K562 (cell line): ENCODE measurements at regions not wholly inside any gene's neighbourhood (a gene's known extent, or its start where the extent isn't known, plus 50 kb on each side); places are given as distances from the start of the nearest gene placed in this dataset.

Experiments used
- ARID3B ChIP-seq: fragments of 250-450 bp; sonication (Bioruptor Pico); IDR thresholded peaks from 2 replicates; pipeline ENCODE4 v1.4.0; 2020; ENCODE audit warnings: borderline replicate concordance
- DDX20 ChIP-seq: fragments of 450-650 bp; IDR thresholded peaks from 2 replicates; pipeline ENCODE4 v1.6.1; 2016; ENCODE audit warnings: missing genetic modification characterization, low read depth, mild to moderate bottlenecking, missing compliant biosample characterization, moderate library complexity
- FIP1L1 ChIP-seq: fragments of 200-400 bp; formaldehyde crosslinking; IDR thresholded peaks from 2 replicates; pipeline ENCODE4 v1.6.1; 2018; ENCODE audit warnings: mild to moderate bottlenecking, low read depth, low read length; ENCODE audit not compliant: poor library complexity, severe bottlenecking
- FOXA1 ChIP-seq: fragments of 450-650 bp; IDR thresholded peaks from 2 replicates; pipeline ENCODE4 v1.6.1; 2016; ENCODE audit warnings: mild to moderate bottlenecking, borderline replicate concordance
- MLX ChIP-seq, 2 experiments: fragments of 450-650 bp in 1 of 2; sonication (generic) in 1 of 2; formaldehyde crosslinking; conservative IDR thresholded peaks; 2 replicates each; pipeline versions ENCODE4 v1.4.0 to v1.8.1; 2020 to 2022; ENCODE audit warnings: mild to moderate bottlenecking in 1 of 2, missing genetic modification reagents in 1 of 2
- MYC ChIP-seq, 2 experiments: fragments of 250-450 bp in 1 of 2; sonication (Bioruptor Pico) in 1 of 2; IDR thresholded peaks; 2 replicates each; pipeline versions ENCODE4 v1.5.1 to v1.6.1; 2012 to 2021; ENCODE audit warnings: low read depth in 2 of 2, borderline replicate concordance in 1 of 2, improper control_type of control experiment in 1 of 2, low read length in 1 of 2, mild to moderate bottlenecking in 1 of 2, moderate library complexity in 1 of 2
- NCOR1 ChIP-seq: fragments of 450-650 bp; IDR thresholded peaks from 2 replicates; pipeline ENCODE4 v1.6.1; 2016; ENCODE audit warnings: mild to moderate bottlenecking, moderate library complexity
- POLR3G ChIP-seq: IDR thresholded peaks from 2 replicates; pipeline ENCODE4 v1.6.1; 2011; ENCODE audit not compliant: insufficient read length, insufficient replicate concordance; ENCODE audit errors: extremely low read depth
- PPARD ChIP-seq: fragments of 250-450 bp; sonication (Bioruptor Pico); IDR thresholded peaks from 2 replicates; pipeline ENCODE4 v1.8.0; 2022; ENCODE audit warnings: inconsistent platforms, mild to moderate bottlenecking, moderate library complexity
- RNF2 ChIP-seq: sonication (generic); IDR thresholded peaks from 2 replicates; pipeline ENCODE4 v1.6.1; 2016
- WHSC1 ChIP-seq: IDR thresholded peaks from one replicate; pipeline ENCODE4 v1.6.1; 2012; ENCODE audit warnings: low read length, control low read depth, inconsistent platforms
- ZNF407 ChIP-seq: fragments of 450-650 bp; IDR thresholded peaks from 2 replicates; pipeline ENCODE4 v1.6.1; 2016; ENCODE audit warnings: low read depth
- ZNF778 ChIP-seq: fragments of 450-650 bp; formaldehyde crosslinking; IDR thresholded peaks from 2 replicates; pipeline ENCODE4 v1.4.0; 2020; ENCODE audit warnings: mild to moderate bottlenecking, moderate library complexity
- TF ChIP-seq, protein P1 (sequence below): sonication (generic); formaldehyde crosslinking; IDR thresholded peaks from 2 replicates; pipeline ENCODE4 v1.8.0; 2023; ENCODE audit warnings: mild to moderate bottlenecking, missing genetic modification reagents

- TF ChIP-seq ZNF407 (no peak), MYC (IDR thresholded peaks at IDR 0.05; ENCODE audit: low read depth, low read length) (no peak), MYC (CRISPR knock-in tag; IDR thresholded peaks at IDR 0.05; ENCODE audit: borderline replicate concordance, low read depth) (no peak), DDX20 (tag) (no peak), WHSC1 (no peak), POLR3G (no peak), ARID3B (CRISPR knock-in tag) (no peak), FOXA1 (no peak), PPARD (CRISPR knock-in tag) (no peak), FIP1L1 (no peak), RNF2 (no peak), ZNF778 (CRISPR knock-in tag) (no peak), NCOR1 (no peak), MLX (CRISPR knock-in tag; conservative IDR thresholded peaks at IDR 0.05) (no peak)
- TF ChIP-seq, protein P1, sequence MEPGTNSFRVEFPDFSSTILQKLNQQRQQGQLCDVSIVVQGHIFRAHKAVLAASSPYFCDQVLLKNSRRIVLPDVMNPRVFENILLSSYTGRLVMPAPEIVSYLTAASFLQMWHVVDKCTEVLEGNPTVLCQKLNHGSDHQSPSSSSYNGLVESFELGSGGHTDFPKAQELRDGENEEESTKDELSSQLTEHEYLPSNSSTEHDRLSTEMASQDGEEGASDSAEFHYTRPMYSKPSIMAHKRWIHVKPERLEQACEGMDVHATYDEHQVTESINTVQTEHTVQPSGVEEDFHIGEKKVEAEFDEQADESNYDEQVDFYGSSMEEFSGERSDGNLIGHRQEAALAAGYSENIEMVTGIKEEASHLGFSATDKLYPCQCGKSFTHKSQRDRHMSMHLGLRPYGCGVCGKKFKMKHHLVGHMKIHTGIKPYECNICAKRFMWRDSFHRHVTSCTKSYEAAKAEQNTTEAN (CRISPR knock-in tag): no peak
- TF ChIP-seq, all 486 proteins: peak for 0
These were observed 1699.8 kb upstream of the IGFBP7 start (continued) for GRCh38 chr4:58809948-58810347.
